H1 (cell line): ENCODE measurements at regions not wholly inside any gene's neighbourhood (a gene's known extent, or its start where the extent isn't known, plus 50 kb on each side); places are given as distances from the start of the nearest gene placed in this dataset.

Experiments
- ZNF274 ChIP-seq: IDR thresholded peaks from 2 replicates; pipeline ENCODE4 v1.7.0; 2012; ENCODE audit warnings: low read length, borderline replicate concordance; ENCODE audit errors: extremely low read depth
- TF ChIP-seq, protein P1 (sequence below): fragments of 300-600 bp; sonication (generic); IDR thresholded peaks from 2 replicates; pipeline ENCODE4 v1.7.1; 2012; ENCODE audit warnings: low read length, moderate library complexity, mild to moderate bottlenecking, inconsistent platforms; ENCODE audit not compliant: insufficient replicate concordance

DNA sequence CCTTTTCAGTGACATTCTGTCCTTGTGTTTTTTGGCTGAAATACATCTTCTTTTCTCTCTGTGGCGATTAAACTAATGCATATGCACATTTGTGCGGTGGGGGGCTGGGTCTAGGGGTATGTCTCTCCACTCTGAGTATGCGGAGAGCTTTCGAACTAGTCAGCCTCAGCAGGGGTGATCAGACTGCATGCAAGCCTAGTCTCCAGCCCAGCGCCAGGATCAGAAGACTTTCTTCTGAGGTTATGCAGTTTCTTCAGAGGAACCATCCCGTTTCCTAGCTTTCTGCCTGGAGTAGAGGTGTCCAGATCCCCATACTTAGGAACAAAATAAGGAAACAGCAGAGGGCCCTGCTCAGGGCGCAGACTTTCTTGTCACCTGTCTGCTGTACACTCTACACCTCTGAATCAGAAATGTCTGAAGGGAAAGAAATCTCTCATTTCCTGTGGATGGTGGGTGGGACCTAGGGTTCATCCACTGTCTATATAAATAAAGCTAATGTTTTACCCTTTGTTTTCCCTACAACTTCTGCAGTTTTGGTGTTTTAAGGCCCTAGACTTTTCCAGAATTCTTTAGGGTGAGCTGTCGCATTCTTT, 230.4 kb downstream of the ABHD5 start (continued):
- TF ChIP-seq, protein P1, sequence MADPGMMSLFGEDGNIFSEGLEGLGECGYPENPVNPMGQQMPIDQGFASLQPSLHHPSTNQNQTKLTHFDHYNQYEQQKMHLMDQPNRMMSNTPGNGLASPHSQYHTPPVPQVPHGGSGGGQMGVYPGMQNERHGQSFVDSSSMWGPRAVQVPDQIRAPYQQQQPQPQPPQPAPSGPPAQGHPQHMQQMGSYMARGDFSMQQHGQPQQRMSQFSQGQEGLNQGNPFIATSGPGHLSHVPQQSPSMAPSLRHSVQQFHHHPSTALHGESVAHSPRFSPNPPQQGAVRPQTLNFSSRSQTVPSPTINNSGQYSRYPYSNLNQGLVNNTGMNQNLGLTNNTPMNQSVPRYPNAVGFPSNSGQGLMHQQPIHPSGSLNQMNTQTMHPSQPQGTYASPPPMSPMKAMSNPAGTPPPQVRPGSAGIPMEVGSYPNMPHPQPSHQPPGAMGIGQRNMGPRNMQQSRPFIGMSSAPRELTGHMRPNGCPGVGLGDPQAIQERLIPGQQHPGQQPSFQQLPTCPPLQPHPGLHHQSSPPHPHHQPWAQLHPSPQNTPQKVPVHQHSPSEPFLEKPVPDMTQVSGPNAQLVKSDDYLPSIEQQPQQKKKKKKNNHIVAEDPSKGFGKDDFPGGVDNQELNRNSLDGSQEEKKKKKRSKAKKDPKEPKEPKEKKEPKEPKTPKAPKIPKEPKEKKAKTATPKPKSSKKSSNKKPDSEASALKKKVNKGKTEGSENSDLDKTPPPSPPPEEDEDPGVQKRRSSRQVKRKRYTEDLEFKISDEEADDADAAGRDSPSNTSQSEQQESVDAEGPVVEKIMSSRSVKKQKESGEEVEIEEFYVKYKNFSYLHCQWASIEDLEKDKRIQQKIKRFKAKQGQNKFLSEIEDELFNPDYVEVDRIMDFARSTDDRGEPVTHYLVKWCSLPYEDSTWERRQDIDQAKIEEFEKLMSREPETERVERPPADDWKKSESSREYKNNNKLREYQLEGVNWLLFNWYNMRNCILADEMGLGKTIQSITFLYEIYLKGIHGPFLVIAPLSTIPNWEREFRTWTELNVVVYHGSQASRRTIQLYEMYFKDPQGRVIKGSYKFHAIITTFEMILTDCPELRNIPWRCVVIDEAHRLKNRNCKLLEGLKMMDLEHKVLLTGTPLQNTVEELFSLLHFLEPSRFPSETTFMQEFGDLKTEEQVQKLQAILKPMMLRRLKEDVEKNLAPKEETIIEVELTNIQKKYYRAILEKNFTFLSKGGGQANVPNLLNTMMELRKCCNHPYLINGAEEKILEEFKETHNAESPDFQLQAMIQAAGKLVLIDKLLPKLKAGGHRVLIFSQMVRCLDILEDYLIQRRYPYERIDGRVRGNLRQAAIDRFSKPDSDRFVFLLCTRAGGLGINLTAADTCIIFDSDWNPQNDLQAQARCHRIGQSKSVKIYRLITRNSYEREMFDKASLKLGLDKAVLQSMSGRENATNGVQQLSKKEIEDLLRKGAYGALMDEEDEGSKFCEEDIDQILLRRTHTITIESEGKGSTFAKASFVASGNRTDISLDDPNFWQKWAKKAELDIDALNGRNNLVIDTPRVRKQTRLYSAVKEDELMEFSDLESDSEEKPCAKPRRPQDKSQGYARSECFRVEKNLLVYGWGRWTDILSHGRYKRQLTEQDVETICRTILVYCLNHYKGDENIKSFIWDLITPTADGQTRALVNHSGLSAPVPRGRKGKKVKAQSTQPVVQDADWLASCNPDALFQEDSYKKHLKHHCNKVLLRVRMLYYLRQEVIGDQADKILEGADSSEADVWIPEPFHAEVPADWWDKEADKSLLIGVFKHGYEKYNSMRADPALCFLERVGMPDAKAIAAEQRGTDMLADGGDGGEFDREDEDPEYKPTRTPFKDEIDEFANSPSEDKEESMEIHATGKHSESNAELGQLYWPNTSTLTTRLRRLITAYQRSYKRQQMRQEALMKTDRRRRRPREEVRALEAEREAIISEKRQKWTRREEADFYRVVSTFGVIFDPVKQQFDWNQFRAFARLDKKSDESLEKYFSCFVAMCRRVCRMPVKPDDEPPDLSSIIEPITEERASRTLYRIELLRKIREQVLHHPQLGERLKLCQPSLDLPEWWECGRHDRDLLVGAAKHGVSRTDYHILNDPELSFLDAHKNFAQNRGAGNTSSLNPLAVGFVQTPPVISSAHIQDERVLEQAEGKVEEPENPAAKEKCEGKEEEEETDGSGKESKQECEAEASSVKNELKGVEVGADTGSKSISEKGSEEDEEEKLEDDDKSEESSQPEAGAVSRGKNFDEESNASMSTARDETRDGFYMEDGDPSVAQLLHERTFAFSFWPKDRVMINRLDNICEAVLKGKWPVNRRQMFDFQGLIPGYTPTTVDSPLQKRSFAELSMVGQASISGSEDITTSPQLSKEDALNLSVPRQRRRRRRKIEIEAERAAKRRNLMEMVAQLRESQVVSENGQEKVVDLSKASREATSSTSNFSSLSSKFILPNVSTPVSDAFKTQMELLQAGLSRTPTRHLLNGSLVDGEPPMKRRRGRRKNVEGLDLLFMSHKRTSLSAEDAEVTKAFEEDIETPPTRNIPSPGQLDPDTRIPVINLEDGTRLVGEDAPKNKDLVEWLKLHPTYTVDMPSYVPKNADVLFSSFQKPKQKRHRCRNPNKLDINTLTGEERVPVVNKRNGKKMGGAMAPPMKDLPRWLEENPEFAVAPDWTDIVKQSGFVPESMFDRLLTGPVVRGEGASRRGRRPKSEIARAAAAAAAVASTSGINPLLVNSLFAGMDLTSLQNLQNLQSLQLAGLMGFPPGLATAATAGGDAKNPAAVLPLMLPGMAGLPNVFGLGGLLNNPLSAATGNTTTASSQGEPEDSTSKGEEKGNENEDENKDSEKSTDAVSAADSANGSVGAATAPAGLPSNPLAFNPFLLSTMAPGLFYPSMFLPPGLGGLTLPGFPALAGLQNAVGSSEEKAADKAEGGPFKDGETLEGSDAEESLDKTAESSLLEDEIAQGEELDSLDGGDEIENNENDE: no peak
- no peak for TF ChIP-seq ZNF274
